DND-41 (cell line): ENCODE measurements at regions not wholly inside any gene's neighbourhood (a gene's known extent, or its start where the extent isn't known, plus 50 kb on each side); places are given as distances from the start of the nearest gene placed in this dataset.

Experiments used
- EZH2 ChIP-seq: IDR thresholded peaks from 3 replicates; pipeline ENCODE4 v1.6.1; 2012; ENCODE audit warnings: borderline replicate concordance, low read depth, mild to moderate bottlenecking, moderate library complexity, low read length, inconsistent platforms; ENCODE audit not compliant: severe bottlenecking
- TF ChIP-seq, protein P1 (sequence below): IDR thresholded peaks from 2 replicates; pipeline ENCODE4 v1.5.1; 2012; ENCODE audit warnings: borderline replicate concordance, low read length, moderate library complexity, mild to moderate bottlenecking; ENCODE audit not compliant: poor library complexity, severe bottlenecking; ENCODE audit errors: extremely low read depth

DNA sequence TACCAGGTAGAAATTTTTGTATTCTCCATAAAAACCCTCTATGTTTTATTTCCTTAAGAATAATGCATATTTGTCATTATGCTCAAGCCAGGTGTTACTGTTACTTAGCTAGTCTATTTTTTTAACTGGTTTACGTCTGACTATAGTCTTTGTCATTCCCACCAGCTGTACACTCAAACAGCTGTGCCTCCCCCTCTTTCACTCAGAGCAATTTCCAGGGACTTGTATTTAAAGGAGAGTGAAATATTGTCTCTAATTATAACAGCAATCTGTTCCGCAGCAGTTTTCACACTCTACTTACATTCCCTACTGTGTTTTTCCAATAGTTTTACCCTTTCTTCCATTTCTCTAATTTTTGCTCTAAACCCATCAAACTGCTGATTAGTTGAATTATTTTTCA lies 813.6 kb upstream of the MIR17HG start:
- no peak for TF ChIP-seq EZH2
- TF ChIP-seq, protein P1, sequence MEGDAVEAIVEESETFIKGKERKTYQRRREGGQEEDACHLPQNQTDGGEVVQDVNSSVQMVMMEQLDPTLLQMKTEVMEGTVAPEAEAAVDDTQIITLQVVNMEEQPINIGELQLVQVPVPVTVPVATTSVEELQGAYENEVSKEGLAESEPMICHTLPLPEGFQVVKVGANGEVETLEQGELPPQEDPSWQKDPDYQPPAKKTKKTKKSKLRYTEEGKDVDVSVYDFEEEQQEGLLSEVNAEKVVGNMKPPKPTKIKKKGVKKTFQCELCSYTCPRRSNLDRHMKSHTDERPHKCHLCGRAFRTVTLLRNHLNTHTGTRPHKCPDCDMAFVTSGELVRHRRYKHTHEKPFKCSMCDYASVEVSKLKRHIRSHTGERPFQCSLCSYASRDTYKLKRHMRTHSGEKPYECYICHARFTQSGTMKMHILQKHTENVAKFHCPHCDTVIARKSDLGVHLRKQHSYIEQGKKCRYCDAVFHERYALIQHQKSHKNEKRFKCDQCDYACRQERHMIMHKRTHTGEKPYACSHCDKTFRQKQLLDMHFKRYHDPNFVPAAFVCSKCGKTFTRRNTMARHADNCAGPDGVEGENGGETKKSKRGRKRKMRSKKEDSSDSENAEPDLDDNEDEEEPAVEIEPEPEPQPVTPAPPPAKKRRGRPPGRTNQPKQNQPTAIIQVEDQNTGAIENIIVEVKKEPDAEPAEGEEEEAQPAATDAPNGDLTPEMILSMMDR, result no peak
